ENCODE measurements at regions not wholly inside any gene's neighbourhood (a gene's known extent, or its start where the extent isn't known, plus 50 kb on each side); places are given as distances from the start of the nearest gene placed in this dataset.
"Not testable (repeated sequence)": the region's sequence is repeated elsewhere in the genome, so short reads cannot be mapped to it uniquely, and the experiment has no call there.

DNA sequence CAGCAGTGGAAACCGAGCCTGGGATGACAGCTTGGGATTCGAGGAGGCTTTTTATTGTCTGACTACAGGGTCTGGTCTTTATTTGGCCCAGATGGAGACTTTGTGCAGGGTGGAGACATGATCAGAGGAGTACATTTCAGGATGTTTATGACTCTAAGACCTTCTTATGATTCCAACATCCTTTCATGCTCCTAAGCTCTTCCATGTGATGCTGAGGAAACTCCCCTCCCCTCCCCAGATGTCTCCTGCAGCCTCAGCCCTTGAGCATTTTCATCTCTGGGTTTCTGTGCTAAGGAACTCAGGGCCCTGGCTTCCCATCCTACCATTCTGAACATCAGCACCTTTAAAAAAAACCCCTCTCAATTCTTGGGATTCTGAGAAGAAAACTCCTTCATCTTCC lies 186.6 kb downstream of the SOX4 start:
- ATAC-seq (ENCODE audit: low read depth) (no peak), DNase-seq (no peak)
- H3K27ac Mint-ChIP-seq, result no peak overlapping the region
- POLR2A ChIA-PET, result no interaction called here
- H3K4me1 Mint-ChIP-seq, result no peaks in the 10 kb centered on the region
- H3K4me3 Mint-ChIP-seq, result no peak overlapping the region
- peaks cover 2% of the 10 kb centered on the region for H3K9me3 Mint-ChIP-seq
- no peaks in the 10 kb centered on the region for H3K27me3 Mint-ChIP-seq
- no peaks in the 10 kb centered on the region for H3K36me3 Mint-ChIP-seq

DNA sequence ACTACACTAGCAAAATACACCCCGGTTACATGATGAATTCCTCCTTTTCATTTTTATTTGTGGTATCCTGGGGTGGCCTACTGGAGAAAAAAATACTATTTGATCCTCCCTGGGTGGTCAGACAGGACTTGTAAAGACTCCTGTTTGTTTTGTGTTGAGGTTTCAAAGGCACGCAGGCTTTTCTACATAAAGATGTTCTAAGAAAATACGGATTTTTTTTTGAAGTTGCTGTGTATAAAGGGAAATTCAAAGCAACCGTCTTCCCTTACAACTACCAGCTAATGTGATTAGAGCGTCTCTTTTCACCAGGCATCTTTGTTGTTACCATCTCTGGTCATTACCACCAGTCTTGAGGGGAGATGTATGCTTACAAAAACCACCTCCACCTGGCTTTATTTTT lies 187.1 kb downstream of the SOX4 start:
- DNase-seq, result no peak
- H3K36me3 Mint-ChIP-seq, result no peaks in the 10 kb centered on the region
- POLR2A ChIA-PET, result no interaction called here

DNA sequence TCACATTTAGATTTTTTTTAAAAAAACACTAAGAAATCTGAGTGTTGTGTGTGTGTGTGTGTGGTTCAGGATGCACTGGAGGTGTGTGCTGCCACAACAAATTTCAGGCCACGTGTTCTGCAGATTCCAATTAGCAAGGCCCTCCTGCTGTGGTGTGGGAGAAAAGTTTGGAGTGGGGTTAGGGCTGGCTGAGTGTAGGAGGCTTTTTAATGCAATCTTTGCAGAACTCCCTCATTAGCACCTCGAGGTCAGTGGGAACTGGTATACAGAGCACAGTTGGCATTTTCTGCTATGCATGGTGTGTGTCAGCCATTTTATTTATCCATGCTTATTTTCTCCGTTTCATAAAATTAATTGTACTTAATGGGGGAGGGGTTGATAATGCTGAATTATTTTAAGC lies 187.6 kb downstream of the SOX4 start:
- Mint-ChIP-seq H3K27me3 (no peaks in the 10 kb centered on the region), H3K4me3 (no peak overlapping the region), H3K36me3 (no peaks in the 10 kb centered on the region), H3K4me1 (no peaks in the 10 kb centered on the region), H3K9me3 (peaks cover 2% of the 10 kb centered on the region), H3K27ac (no peak overlapping the region)
- no peak for ATAC-seq (ENCODE audit: low read depth)
- POLR2A ChIA-PET, result interaction anchor here (0.7 kb wide), 1 partner anchor 23 kb away, joined by 3 read pairs; no protein-coding TSS in a partner anchor
- no peak for DNase-seq

More for the DNA sequence above, 187.1 kb downstream of the SOX4 start:
- Mint-ChIP-seq H3K4me1 (no peaks in the 10 kb centered on the region), H3K4me3 (no peak overlapping the region), H3K27me3 (no peaks in the 10 kb centered on the region), H3K9me3 (peaks cover 2% of the 10 kb centered on the region), H3K27ac (no peak overlapping the region)
- no peak for ATAC-seq (ENCODE audit: low read depth)

DNA sequence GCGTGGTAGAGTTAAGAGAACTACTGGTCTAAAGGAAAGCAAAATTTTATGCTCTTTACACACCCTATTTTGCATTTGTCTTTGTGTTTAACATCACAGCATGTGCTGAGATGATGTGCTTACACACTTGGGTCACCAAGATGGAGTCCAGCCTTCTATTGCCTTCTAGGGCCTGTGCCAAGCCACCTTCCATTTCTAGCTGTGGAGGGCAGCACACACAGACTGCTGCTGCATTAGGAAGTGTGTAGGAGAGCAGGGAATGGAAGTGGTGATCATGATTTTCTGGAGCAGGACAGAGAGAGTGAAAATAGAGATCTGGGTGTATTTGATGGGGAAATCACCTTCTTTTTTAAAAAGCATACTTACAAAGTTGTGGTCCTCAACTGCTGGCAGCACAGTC lies 191.6 kb downstream of the SOX4 start:
- no peaks in the 10 kb centered on the region for H3K36me3 Mint-ChIP-seq
- peak overlapping the region; percentile 8 for H3K27ac Mint-ChIP-seq
- no peak overlapping the region for H3K4me3 Mint-ChIP-seq
- POLR2A ChIA-PET, result no interaction called here
- no peaks in the 10 kb centered on the region for H3K27me3 Mint-ChIP-seq
- no peak for ATAC-seq (ENCODE audit: low read depth)
- peaks cover 3% of the 10 kb centered on the region for H3K9me3 Mint-ChIP-seq
- H3K4me1 Mint-ChIP-seq, result no peaks in the 10 kb centered on the region
- no peak for DNase-seq

DNA sequence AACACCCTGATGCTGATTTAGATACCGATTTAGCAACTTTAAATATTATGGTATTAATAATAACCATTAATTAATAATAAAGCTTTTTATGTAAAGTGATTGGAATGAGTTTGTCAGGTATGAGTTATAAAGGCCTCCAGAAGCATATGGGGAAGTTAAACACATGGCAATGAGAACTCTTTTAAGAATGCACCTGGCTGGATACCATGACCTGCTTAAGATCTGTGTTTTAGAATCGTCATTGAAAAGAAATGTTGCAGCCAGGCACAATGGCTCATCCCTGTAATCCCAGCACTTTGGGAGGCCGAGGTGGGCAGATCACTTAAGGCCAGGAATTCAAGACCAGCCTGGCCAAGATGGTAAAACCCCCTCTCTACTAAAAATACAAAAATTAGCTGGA lies 197.5 kb downstream of the SOX4 start:
- POLR2A ChIA-PET, result no interaction called here

DNA sequence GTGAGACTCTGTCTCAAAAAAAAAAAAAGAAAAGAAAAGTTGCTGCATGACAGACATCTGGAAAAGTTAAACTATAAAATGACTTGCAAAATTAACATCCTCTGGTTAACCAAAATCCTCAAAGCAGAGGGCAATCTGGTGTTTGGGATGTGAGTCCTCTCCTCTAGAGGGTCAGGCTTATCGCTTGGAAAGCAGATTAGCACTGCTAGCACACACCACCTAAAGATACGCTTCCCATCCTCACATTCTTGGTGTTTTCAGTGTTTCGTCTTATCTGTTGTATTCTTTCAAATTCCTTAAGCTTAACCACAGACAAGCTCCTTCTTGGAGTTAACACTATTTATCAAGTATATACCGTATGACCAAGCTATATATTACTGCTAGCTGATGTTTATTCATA lies 198.0 kb downstream of the SOX4 start:
- DNase-seq, result no peak
- POLR2A ChIA-PET, result no interaction called here
- Mint-ChIP-seq H3K9me3 (peaks cover 3% of the 10 kb centered on the region), H3K36me3 (no peaks in the 10 kb centered on the region), H3K4me3 (no peak overlapping the region), H3K27me3 (no peaks in the 10 kb centered on the region), H3K27ac (no peak overlapping the region), H3K4me1 (no peaks in the 10 kb centered on the region)
- no peak for ATAC-seq (ENCODE audit: low read depth)

More for the DNA sequence above, 197.5 kb downstream of the SOX4 start:
- H3K9me3 Mint-ChIP-seq, result peaks cover 3% of the 10 kb centered on the region
- DNase-seq (no peak), ATAC-seq (ENCODE audit: low read depth) (no peak)
- H3K27ac Mint-ChIP-seq, result no peak overlapping the region
- H3K4me3 Mint-ChIP-seq, result no peak overlapping the region
- no peaks in the 10 kb centered on the region for H3K4me1 Mint-ChIP-seq
- no peaks in the 10 kb centered on the region for H3K36me3 Mint-ChIP-seq
- H3K27me3 Mint-ChIP-seq, result no peaks in the 10 kb centered on the region

DNA sequence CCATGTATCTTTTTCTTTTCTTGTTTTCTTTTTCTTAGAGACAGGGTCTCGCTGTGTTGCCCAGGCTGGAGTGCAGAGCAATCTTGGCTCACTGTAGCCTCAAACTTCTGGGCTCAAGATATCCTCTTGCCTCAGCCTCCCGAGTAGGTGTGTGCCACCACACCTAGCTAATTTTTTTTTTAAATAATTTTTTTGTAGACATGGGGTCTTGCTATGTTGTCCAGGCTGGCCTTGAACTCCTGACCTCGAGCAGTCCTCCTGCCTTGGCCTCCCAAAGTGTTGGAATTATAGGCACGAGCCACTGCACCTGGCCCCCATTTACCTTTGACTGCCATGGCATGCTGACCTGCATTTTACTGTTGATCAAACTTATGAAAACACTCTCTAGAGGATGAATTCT lies 198.6 kb downstream of the SOX4 start:
- Mint-ChIP-seq H3K9me3 (peaks cover 3% of the 10 kb centered on the region), H3K36me3 (no peaks in the 10 kb centered on the region), H3K27me3 (no peaks in the 10 kb centered on the region), H3K4me1 (no peaks in the 10 kb centered on the region), H3K27ac (no peak overlapping the region), H3K4me3 (no peak overlapping the region)
- ATAC-seq (ENCODE audit: low read depth) (no peak), DNase-seq (no peak)
- POLR2A ChIA-PET, result no interaction called here

DNA sequence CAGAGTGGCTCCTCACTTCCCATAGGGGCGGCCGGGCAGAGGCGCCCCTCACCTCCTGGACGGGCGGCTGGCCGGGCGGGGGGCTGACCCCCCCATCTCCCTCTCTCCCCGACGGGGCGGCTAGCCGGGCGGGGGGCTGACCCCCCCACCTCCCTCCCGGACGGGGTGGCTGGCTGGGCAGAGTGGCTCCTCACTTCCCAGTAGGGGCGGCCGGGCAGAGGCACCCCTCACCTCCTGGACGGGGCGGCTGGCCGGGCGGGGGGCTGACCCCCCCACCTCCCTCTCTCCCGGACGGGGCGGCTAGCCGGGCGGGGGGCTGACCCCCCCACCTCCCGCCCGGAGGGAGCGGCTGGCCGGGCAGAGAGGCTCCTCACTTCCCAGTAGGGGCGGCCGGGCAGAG lies 203.4 kb downstream of the SOX4 start:
- not testable (repeated sequence) for DNase-seq, H3K4me1 Mint-ChIP-seq, H3K4me3 Mint-ChIP-seq

DNA sequence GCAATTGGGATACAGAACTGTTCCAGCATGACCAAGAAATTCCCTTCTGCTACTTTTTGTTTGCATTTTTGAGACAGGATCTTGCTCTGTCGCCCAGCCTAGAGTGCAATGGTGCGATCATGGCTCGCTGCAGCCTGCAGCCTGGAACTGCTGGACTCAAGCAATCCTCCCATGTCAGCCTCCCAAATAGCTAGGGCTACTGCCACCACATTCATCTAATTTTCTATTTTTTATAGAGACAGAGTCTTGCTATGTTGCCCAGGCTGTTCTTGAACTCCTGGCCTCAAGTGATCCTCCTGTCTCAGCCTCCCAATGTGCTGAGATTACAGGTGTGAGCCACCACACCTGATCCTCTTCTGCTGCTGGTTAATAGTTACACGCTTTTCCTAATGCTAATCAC lies 204.9 kb downstream of the SOX4 start:
- DNase-seq (no peak), ATAC-seq (ENCODE audit: low read depth) (no peak)
- Mint-ChIP-seq H3K9me3 (no peaks in the 10 kb centered on the region), H3K4me1 (no peaks in the 10 kb centered on the region), H3K4me3 (no peak overlapping the region), H3K27ac (no peak overlapping the region), H3K36me3 (no peaks in the 10 kb centered on the region), H3K27me3 (no peaks in the 10 kb centered on the region)
- POLR2A ChIA-PET, result no interaction called here

More for the DNA sequence above, 203.4 kb downstream of the SOX4 start:
- H3K27me3 Mint-ChIP-seq; H3K9me3 Mint-ChIP-seq; POLR2A ChIA-PET; H3K36me3 Mint-ChIP-seq; H3K27ac Mint-ChIP-seq; ATAC-seq (ENCODE audit: low read depth): not testable (repeated sequence)

DNA sequence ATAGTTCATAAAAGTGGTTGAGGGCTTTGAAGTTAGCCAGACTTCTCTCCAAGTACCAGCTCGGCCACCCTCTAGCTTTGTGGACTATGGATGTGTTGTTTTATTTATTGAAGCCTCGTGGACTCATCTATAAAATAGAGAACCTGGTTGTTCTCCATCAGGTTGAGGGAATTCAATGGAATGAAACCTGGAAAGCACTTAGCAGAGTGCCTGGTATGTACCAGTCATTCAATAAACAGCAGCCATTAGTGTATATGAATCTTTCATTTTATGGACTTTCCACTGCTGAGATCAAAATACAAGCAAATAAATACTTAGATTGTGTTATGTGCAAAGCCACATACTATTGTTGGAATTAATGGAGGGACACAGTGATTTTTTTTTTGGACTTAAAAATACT lies 206.8 kb downstream of the SOX4 start:
- Mint-ChIP-seq H3K27ac (no peak overlapping the region), H3K4me1 (no peaks in the 10 kb centered on the region), H3K36me3 (no peaks in the 10 kb centered on the region), H3K4me3 (no peak overlapping the region), H3K9me3 (no peaks in the 10 kb centered on the region), H3K27me3 (no peaks in the 10 kb centered on the region)
- POLR2A ChIA-PET, result no interaction called here
- DNase-seq (no peak), ATAC-seq (ENCODE audit: low read depth) (no peak)

DNA sequence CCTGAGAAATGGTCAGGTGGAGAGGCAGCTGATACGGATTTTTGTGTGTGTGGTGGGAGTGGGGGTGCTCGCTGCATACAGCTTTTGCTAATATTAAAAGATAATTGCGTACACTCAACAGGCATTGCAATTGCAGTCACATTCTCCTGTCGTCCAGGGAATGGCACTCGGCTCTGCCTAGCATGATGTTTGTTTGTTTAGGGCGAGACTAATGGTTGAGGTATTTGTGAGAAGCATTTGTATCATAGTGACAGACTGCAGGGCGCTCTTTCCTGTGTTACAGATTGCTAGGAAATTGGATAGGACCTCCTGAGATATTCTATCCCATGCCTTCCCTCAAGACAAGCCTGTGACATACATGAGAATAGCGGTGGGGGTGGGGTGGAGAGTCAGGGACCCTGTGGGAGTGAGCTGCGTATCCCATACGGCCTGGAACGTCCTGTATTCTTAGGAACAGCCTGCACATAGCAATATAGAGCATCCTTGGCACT lies 207.4 kb downstream of the SOX4 start:
- ATAC-seq (ENCODE audit: low read depth) (no peak), DNase-seq (no peak)
- H3K36me3 Mint-ChIP-seq, result no peaks in the 10 kb centered on the region
- POLR2A ChIA-PET, result no interaction called here
- H3K4me1 Mint-ChIP-seq, result no peaks in the 10 kb centered on the region
- H3K4me3 Mint-ChIP-seq, result no peak overlapping the region
- H3K27ac Mint-ChIP-seq, result no peak overlapping the region
- H3K27me3 Mint-ChIP-seq, result no peaks in the 10 kb centered on the region
- H3K9me3 Mint-ChIP-seq, result no peaks in the 10 kb centered on the region

DNA sequence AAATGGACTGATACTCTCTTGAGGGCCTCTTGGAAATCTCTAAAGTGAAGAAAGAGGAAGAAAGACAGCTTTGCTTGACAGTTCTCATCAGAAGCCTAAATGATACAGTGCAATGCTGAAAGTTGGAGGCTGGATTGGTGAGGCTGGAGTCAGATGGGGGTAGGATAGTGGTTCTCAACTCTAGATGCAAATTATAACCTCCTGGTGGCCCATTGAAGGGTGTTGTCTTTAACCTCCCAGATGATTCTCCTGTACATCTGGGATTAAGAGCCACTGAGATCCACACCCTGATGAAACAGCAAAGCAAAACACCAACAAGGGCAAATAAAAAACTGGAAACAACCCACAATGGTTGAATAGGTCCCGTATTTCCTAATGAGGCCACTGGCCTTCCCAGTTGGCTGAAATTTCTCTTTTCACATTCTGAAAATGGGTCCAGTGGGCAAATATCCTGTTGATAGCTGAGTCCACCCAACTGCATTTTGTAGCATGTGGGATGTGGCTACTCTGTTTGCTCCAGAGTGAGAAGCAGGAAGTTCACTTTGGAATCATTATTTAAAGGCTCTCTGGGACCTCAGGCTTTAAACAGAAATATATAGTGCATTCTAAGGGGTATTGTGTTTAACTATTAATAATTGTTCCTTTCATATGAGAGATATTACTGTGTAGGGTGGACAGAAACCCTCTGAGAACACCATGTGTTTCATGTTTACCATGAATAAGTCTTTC lies 208.1 kb downstream of the SOX4 start:
- H3K4me3 Mint-ChIP-seq, result no peak overlapping the region
- ATAC-seq (ENCODE audit: low read depth) (no peak), DNase-seq (no peak)
- no peaks in the 10 kb centered on the region for H3K9me3 Mint-ChIP-seq
- H3K4me1 Mint-ChIP-seq, result no peaks in the 10 kb centered on the region
- H3K36me3 Mint-ChIP-seq, result no peaks in the 10 kb centered on the region
- H3K27me3 Mint-ChIP-seq, result no peaks in the 10 kb centered on the region
- POLR2A ChIA-PET, result no interaction called here
- no peak overlapping the region for H3K27ac Mint-ChIP-seq

DNA sequence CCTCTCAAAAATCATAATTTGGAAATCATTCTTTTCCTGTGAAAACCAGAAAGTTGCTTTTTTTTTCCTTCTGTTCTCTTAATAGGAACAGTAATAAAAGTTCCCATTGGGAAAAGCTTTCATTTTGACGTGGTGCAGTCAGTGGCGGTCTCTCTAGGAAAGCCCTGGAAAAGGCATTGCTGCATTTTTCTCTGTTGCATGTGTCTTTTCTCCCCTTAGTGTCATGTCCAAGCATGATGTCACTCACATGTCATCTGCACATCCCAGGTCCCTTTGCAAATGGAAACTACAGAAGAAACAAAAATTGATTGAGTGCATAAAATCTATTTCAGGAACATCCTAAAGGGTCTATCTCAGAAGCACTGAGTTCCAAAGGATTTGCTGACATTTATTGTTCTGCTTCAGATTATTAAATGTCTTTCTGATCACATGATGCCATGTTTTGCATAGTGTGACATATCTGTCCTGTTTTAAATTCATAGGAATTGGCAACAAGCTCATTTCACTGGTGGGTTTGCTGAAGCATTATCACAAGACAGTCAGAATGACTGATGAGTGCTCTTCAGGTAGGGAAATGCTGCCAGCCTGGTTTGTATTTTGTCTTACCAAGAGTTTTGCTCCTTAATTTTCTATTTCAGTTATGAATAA lies 208.7 kb downstream of the SOX4 start:
- Mint-ChIP-seq H3K36me3 (no peaks in the 10 kb centered on the region), H3K27me3 (no peaks in the 10 kb centered on the region), H3K9me3 (no peaks in the 10 kb centered on the region), H3K4me1 (no peaks in the 10 kb centered on the region), H3K4me3 (no peak overlapping the region), H3K27ac (no peak overlapping the region)
- POLR2A ChIA-PET, result no interaction called here
- ATAC-seq (ENCODE audit: low read depth), result no peak
- DNase-seq, result no peak

DNA sequence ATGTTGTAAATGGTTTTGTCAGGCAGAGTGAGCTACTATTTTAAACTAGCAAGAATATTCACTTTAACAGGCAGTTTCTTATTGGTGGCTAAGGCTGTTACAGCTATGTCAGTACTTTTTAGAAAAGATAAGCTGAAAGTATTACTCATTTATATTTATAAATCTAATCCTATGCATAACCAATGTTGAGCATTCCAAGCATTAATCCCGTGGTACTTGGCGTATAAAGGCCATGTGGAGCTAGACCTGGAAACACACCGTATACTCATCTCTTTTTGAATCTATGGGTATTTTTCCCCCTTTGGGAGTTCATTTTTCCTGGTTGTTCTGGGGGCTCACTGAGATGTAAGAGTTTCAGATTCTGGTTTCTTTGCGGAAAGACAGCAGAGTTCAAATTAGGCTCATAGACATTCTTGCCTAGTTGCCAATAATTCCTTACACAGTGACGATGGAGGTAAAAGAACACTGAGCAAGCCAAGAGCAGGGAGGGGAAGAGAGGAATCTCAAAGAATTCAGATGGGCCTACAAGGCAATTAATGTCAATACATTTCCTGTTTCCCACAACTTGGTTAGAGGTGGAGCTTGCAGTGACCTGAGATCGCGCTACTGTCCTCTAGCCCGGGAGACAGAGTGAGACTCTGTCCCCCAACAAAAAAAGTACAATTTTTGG lies 211.5 kb downstream of the SOX4 start:
- H3K36me3 Mint-ChIP-seq, result no peaks in the 10 kb centered on the region
- no peak overlapping the region for H3K27ac Mint-ChIP-seq
- DNase-seq (no peak), ATAC-seq (ENCODE audit: low read depth) (no peak)
- no peaks in the 10 kb centered on the region for H3K27me3 Mint-ChIP-seq
- no peak overlapping the region for H3K4me3 Mint-ChIP-seq
- no peaks in the 10 kb centered on the region for H3K4me1 Mint-ChIP-seq
- POLR2A ChIA-PET, result no interaction called here
- no peaks in the 10 kb centered on the region for H3K9me3 Mint-ChIP-seq

Measured in activated naive CD8-positive, alpha-beta T cell treated with anti-CD3 and anti-CD28 coated beads, Interleukin-2, amount 10 ng/mL, durations not matched to agents 7 days and 5 days (primary cell).